ELR (cell line): ENCODE measurements at regions not wholly inside any gene's neighbourhood (a gene's known extent, or its start where the extent isn't known, plus 50 kb on each side); places are given as distances from the start of the nearest gene placed in this dataset.

Experiments used
- DNase-seq: peaks from one replicate; pipeline ENCODE4 v3.0.0-alpha.2; 2015; ENCODE audit warnings: low read depth

- DNase-seq, result no peak
Observed at GRCh38 chr1:147463022-147463421, 78.3 kb upstream of the BCL9 start.

DNA sequence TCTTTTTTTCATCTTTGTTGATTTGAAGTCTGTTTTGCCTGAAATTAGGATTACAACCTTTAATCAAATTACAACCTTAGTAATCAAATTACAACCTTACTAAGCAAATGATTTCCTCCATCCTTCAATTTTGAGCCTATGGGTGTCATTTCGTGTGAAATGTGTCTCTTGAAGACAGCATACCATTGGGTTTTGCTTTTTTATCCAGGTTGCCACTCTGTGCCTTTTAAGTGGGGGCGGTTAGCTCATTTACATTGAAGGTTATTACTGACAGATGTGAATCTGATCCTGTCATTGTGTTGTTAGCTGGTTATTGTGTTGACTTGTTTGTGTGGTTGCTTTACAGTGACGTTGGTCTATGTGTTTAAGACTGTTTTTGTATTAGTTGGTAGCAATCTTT, 74.8 kb upstream of the BCL9 start:
- DNase-seq, result no peak

GRCh38 chr1:147470079-147470478, 71.2 kb upstream of the BCL9 start:
- DNase-seq, result no peak

- DNase-seq, result no peak
Observed at GRCh38 chr1:147472489-147472888, 68.8 kb upstream of the BCL9 start.

DNA sequence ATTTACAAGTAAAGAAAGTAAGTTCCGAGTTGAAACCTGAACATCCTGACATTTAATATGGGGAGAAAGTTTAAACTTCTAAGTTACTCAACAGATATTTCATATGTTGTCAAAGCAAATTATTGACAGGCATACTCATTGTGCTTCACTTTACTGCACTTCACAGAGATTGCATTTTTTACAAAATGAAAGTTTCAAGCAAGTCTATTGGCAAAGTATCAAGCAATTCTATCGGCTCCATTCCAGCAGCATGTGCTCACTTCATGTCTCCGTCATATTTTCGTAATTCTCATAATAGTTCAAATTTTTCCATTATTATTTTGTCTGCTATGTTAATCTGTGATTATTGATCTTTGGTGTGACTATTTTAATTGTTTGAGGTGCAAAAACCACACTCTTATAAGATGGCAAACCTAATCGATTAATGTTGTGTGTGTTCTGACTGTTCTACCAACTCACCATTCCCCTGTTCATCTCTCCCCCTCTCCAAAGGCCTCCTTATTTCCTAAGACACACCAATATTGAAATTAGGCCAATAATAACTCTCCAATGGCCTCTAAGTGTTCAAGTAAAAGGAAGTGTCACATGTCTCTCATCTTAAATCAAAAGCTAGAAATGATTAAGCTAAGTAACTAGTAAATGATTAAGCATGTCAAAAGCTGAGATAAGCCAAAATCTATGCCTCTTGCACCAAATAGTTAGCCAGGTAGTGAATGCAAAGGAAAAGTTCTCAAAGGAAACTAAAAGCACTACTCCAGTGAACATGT, 68.2 kb upstream of the BCL9 start:
- DNase-seq, result no peak

DNA sequence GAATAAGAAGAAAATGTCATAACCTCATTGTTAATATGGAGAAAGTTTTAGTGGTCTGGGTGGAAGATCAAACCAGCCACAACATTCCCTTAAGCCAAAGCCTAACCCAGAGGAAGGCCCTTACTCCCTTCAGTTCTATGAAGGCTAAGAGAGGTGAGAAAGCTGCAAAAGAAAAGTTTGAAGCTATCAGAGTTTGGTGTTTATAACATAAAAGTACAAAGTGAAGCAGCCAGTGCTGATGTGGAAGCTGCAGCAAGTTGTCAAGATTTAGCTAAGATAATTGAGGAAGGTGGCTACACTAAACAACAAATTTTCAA, 67.6 kb upstream of the BCL9 start:
- no peak for DNase-seq

- peak; percentile 14 for DNase-seq
Observed at GRCh38 chr1:147475488-147475887, 65.8 kb upstream of the BCL9 start.

DNA sequence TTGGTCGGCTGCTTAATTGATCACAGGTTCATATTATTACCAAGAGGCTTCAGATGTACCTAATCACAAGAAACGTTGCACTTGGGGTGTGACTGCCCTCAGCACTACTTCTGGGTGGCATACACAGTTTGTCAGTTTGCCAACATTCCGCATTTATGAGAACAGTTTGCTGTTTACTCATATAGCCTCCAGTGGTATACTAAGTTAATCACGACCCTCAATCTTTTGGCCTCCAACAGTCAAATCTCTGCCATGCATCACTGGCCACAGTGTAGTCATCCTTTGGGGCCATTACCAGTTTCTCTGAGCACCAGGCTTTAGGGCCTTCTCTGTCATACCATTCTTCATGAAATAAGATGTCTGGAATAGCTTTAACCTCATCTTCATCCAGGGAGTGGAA, 62.8 kb upstream of the BCL9 start:
- peak; percentile 25 for DNase-seq

DNA sequence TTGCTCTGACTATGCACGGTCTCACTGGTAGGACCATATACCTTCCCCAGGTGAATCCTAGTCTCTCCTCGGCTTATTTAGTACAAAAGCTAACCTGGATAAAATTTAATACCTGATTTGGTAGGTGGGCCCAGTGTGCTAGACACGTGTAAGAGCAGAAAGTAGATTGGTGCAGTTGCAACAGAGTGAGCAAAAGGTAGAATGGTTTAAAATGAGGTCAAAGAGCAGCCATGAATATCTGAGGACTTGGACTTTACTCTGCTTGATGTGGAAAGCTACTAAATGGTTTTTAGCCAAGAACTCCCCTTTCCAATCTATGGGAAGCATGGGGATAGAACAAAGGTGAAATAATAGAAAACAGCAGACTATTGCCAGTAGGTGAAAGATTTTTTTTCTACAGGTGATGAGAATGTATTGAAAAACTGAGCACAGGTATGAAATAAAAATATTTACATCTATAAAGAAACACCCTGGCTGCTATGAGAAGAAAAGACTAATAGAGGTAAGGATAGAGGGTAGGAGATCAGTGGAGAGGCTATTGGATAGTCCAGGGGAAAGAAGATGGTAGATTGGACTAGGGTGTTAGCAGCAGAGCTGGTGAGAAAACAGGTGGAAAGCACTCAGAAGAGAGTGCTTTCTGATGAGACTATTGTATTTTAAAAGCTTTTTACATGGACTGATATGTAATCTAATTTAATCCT, 61.3 kb upstream of the BCL9 start:
- DNase-seq, result no peak

GRCh38 chr1:147480565-147480935, 60.8 kb upstream of the BCL9 start:
- no peak for DNase-seq

- DNase-seq, result no peak
Observed at GRCh38 chr1:147486876-147487656, 54.2 kb upstream of the BCL9 start.

DNA sequence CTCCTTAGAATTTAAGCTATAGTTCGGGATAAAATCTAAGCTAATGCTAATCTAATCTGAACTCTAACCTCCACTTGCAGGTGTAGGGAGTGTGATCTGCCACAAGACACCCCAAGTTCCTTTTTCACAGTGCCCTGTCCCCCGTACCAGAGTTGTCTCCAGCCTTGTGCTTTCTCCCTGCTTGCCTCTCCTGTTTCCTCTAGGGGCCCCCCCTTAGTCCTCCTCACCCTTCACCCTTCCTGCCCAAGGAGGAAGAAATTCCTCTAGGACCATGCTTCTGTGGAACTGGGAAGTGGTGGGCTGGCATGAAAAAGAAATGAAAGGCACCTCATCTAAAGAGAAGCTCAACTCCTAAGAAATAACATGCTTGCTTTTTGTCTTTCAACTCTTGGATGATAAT, 50.2 kb upstream of the BCL9 start:
- DNase-seq, result no peak
